ENCODE measurements at regions not wholly inside any gene's neighbourhood (a gene's known extent, or its start where the extent isn't known, plus 50 kb on each side); places are given as distances from the start of the nearest gene placed in this dataset.

GRCh38 chr3:110783541-110783940 lies 288.1 kb upstream of the NECTIN3 start:
- H3K36me3 Mint-ChIP-seq (ENCODE audit: low read depth) = no peaks in the 10 kb centered on the region
- no peaks in the 10 kb centered on the region for H3K4me1 Mint-ChIP-seq (ENCODE audit: low read depth)
- no peak overlapping the region for H3K27ac Mint-ChIP-seq
- H3K27me3 Mint-ChIP-seq = no peaks in the 10 kb centered on the region
- H3K9me3 Mint-ChIP-seq = peaks cover 13% of the 10 kb centered on the region
- no peak overlapping the region for H3K4me3 Mint-ChIP-seq

DNA sequence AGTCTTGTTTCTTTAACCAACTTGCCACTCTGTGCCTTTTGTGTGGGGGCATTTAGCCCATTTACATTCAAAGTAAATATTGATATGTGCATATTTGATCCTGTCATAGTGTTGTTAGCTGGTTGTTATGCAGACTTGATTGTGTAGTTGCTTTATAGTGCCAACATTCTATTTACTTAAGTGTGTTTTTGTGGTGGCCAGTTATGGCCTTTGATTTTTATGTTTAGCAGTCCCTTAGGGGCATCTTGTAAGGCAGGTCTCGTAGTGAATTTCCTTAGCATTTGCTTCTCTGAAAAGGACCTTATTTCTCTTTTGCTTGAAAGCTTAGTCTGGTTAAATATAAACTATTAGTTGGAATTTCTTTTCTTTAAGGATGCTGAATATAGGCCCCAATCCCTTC lies 282.8 kb upstream of the NECTIN3 start:
- H3K36me3 Mint-ChIP-seq (ENCODE audit: low read depth) = no peaks in the 10 kb centered on the region
- H3K27me3 Mint-ChIP-seq = peaks cover 7% of the 10 kb centered on the region
- H3K4me1 Mint-ChIP-seq (ENCODE audit: low read depth) = no peaks in the 10 kb centered on the region
- H3K9me3 Mint-ChIP-seq = peaks cover 10% of the 10 kb centered on the region
- no peak overlapping the region for H3K4me3 Mint-ChIP-seq
- no peak overlapping the region for H3K27ac Mint-ChIP-seq

DNA sequence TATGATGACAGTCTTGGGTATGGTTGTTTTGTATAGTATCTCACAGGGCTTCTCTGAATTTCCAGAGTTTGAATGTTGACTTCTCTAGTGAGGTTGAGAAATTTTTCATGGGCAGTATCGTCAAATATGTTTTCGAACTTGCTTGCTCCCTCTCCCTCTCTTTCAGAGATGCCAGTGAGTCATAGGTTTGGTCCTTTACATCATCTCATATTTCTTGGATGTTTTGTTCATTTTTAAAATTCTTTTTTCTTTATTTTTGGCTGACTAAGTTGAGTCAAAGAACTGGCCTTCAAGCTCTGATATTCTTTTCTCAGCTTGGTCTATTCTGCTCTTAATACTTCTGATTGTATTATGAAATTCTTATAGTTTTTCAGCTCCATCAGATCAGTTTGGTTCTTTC lies 282.3 kb upstream of the NECTIN3 start:
- Mint-ChIP-seq H3K27ac (no peak overlapping the region), H3K9me3 (peaks cover 10% of the 10 kb centered on the region), H3K27me3 (peaks cover 7% of the 10 kb centered on the region), H3K36me3 (ENCODE audit: low read depth) (no peaks in the 10 kb centered on the region), H3K4me3 (no peak overlapping the region), H3K4me1 (ENCODE audit: low read depth) (no peaks in the 10 kb centered on the region)

GRCh38 chr3:110790631-110791030 lies 281.0 kb upstream of the NECTIN3 start:
- Mint-ChIP-seq H3K27me3 (peaks cover 11% of the 10 kb centered on the region), H3K27ac (no peak overlapping the region), H3K4me1 (ENCODE audit: low read depth) (no peaks in the 10 kb centered on the region), H3K4me3 (no peak overlapping the region), H3K9me3 (no peaks in the 10 kb centered on the region), H3K36me3 (ENCODE audit: low read depth) (no peaks in the 10 kb centered on the region)

GRCh38 chr3:110791995-110792686 lies 279.5 kb upstream of the NECTIN3 start:
- Mint-ChIP-seq H3K4me3 (no peak overlapping the region), H3K4me1 (ENCODE audit: low read depth) (no peaks in the 10 kb centered on the region), H3K36me3 (ENCODE audit: low read depth) (no peaks in the 10 kb centered on the region), H3K27ac (no peak overlapping the region), H3K9me3 (no peaks in the 10 kb centered on the region), H3K27me3 (peaks cover 11% of the 10 kb centered on the region)

- Mint-ChIP-seq H3K36me3 (ENCODE audit: low read depth) (no peaks in the 10 kb centered on the region), H3K27me3 (peaks cover 11% of the 10 kb centered on the region), H3K4me3 (no peak overlapping the region), H3K27ac (no peak overlapping the region), H3K9me3 (no peaks in the 10 kb centered on the region), H3K4me1 (ENCODE audit: low read depth) (no peaks in the 10 kb centered on the region)
Observed at GRCh38 chr3:110793611-110794010, 278.0 kb upstream of the NECTIN3 start.

- Mint-ChIP-seq H3K36me3 (ENCODE audit: low read depth) (no peaks in the 10 kb centered on the region), H3K9me3 (no peaks in the 10 kb centered on the region), H3K4me3 (no peak overlapping the region), H3K27ac (no peak overlapping the region), H3K4me1 (ENCODE audit: low read depth) (no peaks in the 10 kb centered on the region), H3K27me3 (peaks cover 11% of the 10 kb centered on the region)
Observed at GRCh38 chr3:110795163-110795562, 276.5 kb upstream of the NECTIN3 start.

GRCh38 chr3:110799271-110799670 lies 272.3 kb upstream of the NECTIN3 start:
- H3K27ac Mint-ChIP-seq = no peak overlapping the region
- H3K27me3 Mint-ChIP-seq = peaks cover 4% of the 10 kb centered on the region
- H3K36me3 Mint-ChIP-seq (ENCODE audit: low read depth) = no peaks in the 10 kb centered on the region
- no peaks in the 10 kb centered on the region for H3K4me1 Mint-ChIP-seq (ENCODE audit: low read depth)
- no peaks in the 10 kb centered on the region for H3K9me3 Mint-ChIP-seq
- no peak overlapping the region for H3K4me3 Mint-ChIP-seq

- H3K27ac Mint-ChIP-seq = no peak overlapping the region
- H3K27me3 Mint-ChIP-seq = peaks cover 4% of the 10 kb centered on the region
- no peak overlapping the region for H3K4me3 Mint-ChIP-seq
- H3K36me3 Mint-ChIP-seq (ENCODE audit: low read depth) = no peaks in the 10 kb centered on the region
- H3K4me1 Mint-ChIP-seq (ENCODE audit: low read depth) = no peaks in the 10 kb centered on the region
- H3K9me3 Mint-ChIP-seq = no peaks in the 10 kb centered on the region
Observed at GRCh38 chr3:110804856-110805255, 266.8 kb upstream of the NECTIN3 start.

GRCh38 chr3:110806924-110807323 lies 264.7 kb upstream of the NECTIN3 start:
- peaks cover 16% of the 10 kb centered on the region for H3K27me3 Mint-ChIP-seq
- H3K4me1 Mint-ChIP-seq (ENCODE audit: low read depth) = no peaks in the 10 kb centered on the region
- no peaks in the 10 kb centered on the region for H3K9me3 Mint-ChIP-seq
- H3K4me3 Mint-ChIP-seq = no peak overlapping the region
- H3K36me3 Mint-ChIP-seq (ENCODE audit: low read depth) = no peaks in the 10 kb centered on the region
- H3K27ac Mint-ChIP-seq = no peak overlapping the region

GRCh38 chr3:110808630-110809029 lies 263.0 kb upstream of the NECTIN3 start:
- Mint-ChIP-seq H3K9me3 (no peaks in the 10 kb centered on the region), H3K27me3 (peaks cover 23% of the 10 kb centered on the region), H3K36me3 (ENCODE audit: low read depth) (no peaks in the 10 kb centered on the region), H3K4me3 (no peak overlapping the region), H3K4me1 (ENCODE audit: low read depth) (no peaks in the 10 kb centered on the region), H3K27ac (no peak overlapping the region)

GRCh38 chr3:110810356-110810755 lies 261.3 kb upstream of the NECTIN3 start:
- no peak overlapping the region for H3K27ac Mint-ChIP-seq
- peaks cover 23% of the 10 kb centered on the region for H3K27me3 Mint-ChIP-seq

DNA sequence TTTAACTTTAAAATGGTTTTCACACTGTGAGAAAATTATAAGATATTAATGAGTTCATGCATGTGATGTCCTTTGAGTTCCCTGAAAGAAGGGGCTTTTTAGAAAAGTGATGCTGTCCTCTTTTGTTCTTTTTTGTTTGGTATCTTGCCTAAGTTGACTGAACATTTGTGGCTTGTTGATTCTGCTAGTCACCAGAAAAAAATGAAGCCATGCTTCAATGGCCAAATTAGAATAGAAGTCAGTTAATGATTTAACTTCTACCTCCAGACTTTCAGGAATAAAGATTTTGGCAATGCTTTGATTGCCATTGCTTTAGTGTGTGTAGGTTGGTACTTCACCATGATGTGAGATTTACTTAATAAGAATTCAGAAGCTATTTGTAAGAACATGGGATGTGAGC lies 260.6 kb upstream of the NECTIN3 start:
- no peaks in the 10 kb centered on the region for H3K9me3 Mint-ChIP-seq
- no peak overlapping the region for H3K27ac Mint-ChIP-seq
- no peak overlapping the region for H3K4me3 Mint-ChIP-seq
- no peaks in the 10 kb centered on the region for H3K36me3 Mint-ChIP-seq (ENCODE audit: low read depth)
- H3K27me3 Mint-ChIP-seq = peaks cover 23% of the 10 kb centered on the region
- H3K4me1 Mint-ChIP-seq (ENCODE audit: low read depth) = peaks cover 8% of the 10 kb centered on the region

More at GRCh38 chr3:110810356-110810755, 261.3 kb upstream of the NECTIN3 start:
- Mint-ChIP-seq H3K9me3 (no peaks in the 10 kb centered on the region), H3K4me1 (ENCODE audit: low read depth) (peaks cover 8% of the 10 kb centered on the region), H3K36me3 (ENCODE audit: low read depth) (no peaks in the 10 kb centered on the region), H3K4me3 (no peak overlapping the region)

DNA sequence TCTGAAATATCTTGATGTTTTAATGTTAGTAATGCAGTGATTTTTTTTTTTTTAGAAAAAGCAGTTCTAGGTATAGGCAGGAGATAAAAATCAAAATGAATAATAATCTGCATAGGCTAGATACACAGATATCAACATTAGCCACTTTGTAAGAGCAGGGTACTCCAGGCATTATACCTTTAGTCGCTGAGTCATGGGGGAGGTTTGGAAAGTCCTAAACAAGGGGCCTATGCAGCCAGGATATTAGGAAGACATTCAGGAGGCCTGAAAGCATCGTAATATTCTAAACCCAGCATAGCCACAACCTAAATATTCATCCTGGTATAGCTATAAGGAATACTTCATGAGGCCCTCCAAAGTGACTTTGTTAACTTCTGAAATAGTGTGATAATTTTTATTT lies 258.1 kb upstream of the NECTIN3 start:
- no peak overlapping the region for H3K27ac Mint-ChIP-seq
- H3K4me3 Mint-ChIP-seq = no peak overlapping the region
- H3K36me3 Mint-ChIP-seq (ENCODE audit: low read depth) = no peaks in the 10 kb centered on the region

DNA sequence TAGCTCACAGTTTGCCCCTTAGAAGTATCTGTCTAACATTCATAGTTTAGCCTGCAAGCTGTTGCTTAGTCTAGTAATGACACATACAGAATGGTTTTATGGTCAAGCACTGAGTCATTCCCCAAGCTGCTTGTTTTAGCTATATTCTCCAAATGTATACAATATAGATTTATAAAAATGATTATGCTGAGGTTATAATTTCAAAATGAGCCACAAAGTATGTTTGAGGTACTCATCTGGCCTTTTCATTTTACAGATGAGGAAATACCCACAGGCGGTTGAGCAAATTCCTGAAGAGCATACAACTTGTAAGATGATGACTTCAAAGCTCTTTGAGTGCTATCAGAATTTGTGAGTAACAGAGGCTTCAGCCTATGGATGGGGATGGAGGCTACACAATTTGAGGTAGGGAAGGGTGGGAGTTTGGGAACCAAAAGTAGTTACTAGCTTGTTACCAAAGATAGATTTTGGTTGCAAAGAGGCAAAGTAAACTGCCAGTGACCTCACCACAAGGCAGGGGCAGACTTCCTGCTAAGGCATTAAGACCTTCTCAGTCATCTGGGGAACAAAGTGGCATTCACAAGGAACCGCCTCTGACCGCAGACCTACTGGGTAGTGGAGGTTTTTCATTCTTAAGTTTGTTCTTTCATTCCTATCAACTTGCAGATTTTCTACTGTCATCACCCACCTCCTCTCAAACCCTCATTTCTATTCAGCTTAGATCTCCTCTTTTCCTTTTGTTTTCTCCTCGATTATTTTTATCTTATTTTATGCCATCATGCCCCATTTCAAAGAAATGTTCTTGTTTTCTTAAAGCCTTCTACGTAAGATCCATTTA lies 257.2 kb upstream of the NECTIN3 start:
- H3K36me3 Mint-ChIP-seq (ENCODE audit: low read depth) = no peaks in the 10 kb centered on the region
- H3K9me3 Mint-ChIP-seq = no peaks in the 10 kb centered on the region
- peaks cover 22% of the 10 kb centered on the region for H3K27me3 Mint-ChIP-seq
- peak overlapping the region; percentile 66 for H3K27ac Mint-ChIP-seq
- peaks cover 8% of the 10 kb centered on the region for H3K4me1 Mint-ChIP-seq (ENCODE audit: low read depth)
- peak overlapping the region; percentile 21 for H3K4me3 Mint-ChIP-seq

More for the DNA sequence above, 258.1 kb upstream of the NECTIN3 start:
- no peaks in the 10 kb centered on the region for H3K9me3 Mint-ChIP-seq
- peaks cover 22% of the 10 kb centered on the region for H3K27me3 Mint-ChIP-seq
- H3K4me1 Mint-ChIP-seq (ENCODE audit: low read depth) = peaks cover 8% of the 10 kb centered on the region
